Activated CD8-positive, alpha-beta memory T cell treated with anti-CD3 and anti-CD28 coated beads for 4 hours (primary cell): ENCODE measurements at regions not wholly inside any gene's neighbourhood (a gene's known extent, or its start where the extent isn't known, plus 50 kb on each side); places are given as distances from the start of the nearest gene placed in this dataset.

Source experiments
- DNase-seq, 2 donors: peaks; one replicate each; pipeline ENCODE4 v3.0.0-alpha.2; 2020; ENCODE audit warnings: low read depth in 2 of 2

DNA sequence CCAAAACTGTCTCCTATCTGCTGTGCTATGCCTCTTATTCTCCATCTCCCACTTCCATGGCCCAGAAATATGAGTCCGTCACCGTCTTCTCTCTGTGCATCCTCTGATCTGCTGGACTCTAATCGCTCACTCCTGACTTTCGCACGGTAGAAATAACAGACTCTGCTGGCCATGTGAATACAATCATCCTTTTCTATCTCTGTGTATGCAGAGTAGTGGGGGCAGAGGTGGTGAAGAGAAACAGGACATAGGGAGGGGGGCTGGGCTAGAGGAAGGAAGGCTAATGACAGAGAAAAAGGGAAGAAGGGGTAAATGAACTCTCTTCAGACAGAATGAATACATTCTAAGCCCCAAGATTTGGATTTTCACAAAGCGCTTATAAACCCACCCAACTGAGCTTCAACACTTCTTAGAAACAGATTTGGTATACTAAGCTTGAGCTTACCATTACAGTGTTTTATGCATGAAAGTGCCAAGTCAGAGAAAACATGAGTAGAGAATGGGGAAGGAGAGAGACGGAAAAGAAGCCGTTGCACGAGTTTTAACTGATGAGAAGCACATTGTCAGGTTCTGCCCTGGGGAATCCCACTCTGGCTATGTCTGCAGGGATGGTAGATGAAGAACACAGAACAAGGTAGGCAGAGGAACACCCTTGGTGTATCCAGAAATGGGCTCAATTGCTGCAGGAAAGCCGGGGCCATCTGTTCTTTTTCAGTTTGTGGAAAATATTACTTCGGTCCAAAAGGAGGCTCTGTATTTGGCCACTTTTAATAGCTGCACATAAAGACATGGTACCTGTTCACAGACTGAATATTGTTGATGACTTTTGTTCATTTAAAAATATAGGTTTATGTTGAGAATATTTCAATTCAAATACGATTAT, 324.7 kb downstream of the ETS1 start:
- no peak for DNase-seq

DNA sequence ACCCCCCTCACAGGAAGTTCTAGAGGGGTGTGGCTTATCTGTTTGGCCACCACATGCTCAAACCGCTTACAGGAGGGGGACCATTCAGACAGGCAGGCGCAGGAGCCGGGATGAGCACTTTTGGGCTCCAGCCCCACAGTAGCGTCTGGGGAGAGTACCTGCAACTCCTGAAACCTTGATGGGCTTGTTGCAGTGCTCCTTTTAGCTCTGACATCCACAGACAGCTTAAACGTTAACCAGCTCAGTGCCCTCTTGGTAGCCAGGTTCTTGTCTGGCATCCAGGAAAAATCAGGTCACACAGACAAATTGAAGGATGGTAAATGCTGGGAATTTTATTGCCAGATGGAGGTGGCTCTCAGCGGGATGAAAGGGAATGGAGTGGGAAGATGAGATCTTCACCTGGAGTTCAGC, 326.3 kb downstream of the ETS1 start:
- no peak for DNase-seq

GRCh38 chr11:128260398-128260797, 327.0 kb downstream of the ETS1 start:
- DNase-seq: no peak

GRCh38 chr11:128259816-128260215, 327.5 kb downstream of the ETS1 start:
- DNase-seq: no peak

DNA sequence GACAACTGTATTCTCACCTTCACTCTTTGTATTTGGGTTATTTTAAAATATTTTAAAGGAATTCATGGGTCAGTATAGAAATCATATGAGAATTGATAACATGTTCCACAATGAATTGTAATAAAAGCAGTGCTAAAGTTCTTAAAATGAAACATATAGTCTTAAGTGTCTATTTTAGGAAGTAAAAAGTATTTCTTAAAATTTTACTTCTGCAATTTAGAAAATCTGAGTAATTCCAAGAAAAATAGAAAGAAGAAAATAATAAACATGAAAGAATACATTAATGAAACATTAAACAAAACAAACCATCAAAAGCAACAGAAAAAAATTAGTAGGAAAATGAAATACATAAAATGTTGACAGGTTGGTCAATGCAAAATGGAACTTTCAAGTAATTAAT, 332.4 kb downstream of the ETS1 start:
- no peak for DNase-seq

- no peak for DNase-seq
These were observed 336.2 kb downstream of the ETS1 start for GRCh38 chr11:128251140-128251539.

DNA sequence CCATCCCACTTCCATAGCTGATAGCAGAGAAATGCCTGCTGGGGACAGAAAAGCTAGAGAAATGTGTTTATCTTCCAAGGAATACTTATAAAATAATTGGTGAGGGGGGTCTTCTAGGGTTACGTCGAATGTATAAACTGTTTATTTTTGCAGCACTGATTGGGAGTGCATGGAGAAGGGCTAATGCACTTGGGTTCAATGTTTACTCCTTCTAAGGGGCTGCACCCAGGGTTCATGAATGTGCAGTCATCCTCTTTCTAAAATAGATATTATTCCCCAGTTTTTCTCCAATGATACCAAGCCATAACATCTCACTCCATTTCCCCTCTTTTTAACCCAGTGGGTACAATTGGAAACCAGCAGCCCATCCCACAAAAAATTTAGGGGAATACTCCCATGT, 336.9 kb downstream of the ETS1 start:
- DNase-seq: no peak

GRCh38 chr11:128246810-128247594, 340.4 kb downstream of the ETS1 start:
- no peak for DNase-seq

GRCh38 chr11:128246364-128246801, 341.0 kb downstream of the ETS1 start:
- no peak for DNase-seq

DNA sequence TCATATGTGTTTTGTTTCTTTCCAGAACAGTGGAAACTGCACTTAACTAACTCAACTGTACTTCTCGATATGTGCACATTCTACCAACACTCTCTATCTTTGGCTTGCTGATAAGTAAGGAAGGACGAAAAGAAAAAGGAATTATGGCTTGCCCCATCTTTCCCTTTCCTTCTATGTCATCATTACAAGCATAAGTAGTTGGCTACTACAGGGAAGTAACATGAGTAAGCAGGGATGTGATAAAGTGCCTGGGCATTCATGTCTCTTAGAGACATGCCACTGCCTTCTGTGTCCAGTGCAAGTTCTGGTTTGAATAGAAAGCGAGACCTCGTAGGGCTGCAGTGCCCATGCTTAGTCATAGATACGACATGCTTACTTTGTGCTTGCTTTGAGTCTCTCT, 342.5 kb downstream of the ETS1 start:
- no peak for DNase-seq

- DNase-seq: no peak
These were observed 344.9 kb downstream of the ETS1 start for GRCh38 chr11:128242451-128242850.

DNA sequence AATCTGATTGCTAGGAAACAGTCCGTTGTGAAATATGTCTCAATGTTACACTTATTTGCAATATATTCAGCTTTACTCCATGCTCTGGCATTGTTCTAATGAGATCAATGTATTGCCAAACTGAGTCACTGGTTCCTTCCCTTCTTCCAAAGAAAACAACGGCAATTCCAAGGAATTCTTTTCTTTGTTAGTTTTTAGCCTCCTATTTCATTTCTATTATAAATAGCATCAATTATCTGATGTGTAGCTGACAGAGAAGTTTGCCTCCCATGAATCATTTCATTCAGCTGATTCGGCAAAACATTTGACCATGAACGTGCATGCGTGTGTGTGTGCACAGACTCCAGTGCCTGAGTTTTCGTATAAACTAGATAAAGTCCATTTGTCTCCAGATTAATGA, 346.8 kb downstream of the ETS1 start:
- DNase-seq: no peak

DNA sequence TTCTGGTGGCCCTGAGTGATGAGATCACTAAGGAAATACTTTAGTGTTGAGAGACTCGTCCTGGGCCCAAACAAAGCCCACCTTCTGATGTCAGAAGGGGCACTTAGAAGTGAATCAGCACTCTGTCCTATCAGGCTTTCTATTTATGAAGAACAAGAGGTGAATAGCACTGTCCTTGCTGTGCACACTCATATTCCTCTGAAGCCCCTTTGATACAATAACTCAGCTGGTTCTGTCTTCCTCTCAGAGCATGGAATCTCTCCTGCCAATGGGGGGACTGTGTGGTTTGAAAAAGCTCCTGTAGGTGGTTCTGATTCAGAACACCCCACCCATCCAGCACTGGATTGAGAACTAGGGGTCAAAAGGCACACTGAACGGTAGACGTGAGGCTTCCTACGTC, 348.1 kb downstream of the ETS1 start:
- no peak for DNase-seq

GRCh38 chr11:128238521-128239265, 348.7 kb downstream of the ETS1 start:
- DNase-seq: no peak

GRCh38 chr11:128236506-128237498, 350.6 kb downstream of the ETS1 start:
- DNase-seq: no peak

DNA sequence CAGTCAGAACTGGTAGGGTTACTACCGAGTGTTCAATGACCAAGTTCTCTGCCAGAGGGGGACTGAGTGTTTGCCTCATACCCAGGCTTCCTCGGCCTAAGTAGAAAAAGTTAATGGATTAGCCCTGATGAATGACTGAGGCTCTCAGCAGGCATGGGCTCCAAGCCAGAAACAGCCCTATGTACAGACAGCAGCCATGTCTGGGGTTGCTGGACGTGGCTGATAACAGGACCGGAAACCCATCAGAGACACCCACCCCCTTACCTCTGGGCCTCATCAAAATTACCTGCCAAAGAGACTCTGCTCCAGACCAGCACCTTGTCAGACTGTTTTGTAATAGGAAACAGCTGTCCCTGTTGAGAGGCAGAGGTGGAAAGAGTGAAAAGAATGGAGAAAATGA, 351.4 kb downstream of the ETS1 start:
- DNase-seq: no peak

- DNase-seq: no peak
These were observed 351.9 kb downstream of the ETS1 start for GRCh38 chr11:128235426-128235825.

- no peak for DNase-seq
These were observed 353.2 kb downstream of the ETS1 start for GRCh38 chr11:128234143-128234542.

GRCh38 chr11:128232588-128232987, 354.8 kb downstream of the ETS1 start:
- DNase-seq: no peak

GRCh38 chr11:128231845-128232410, 355.4 kb downstream of the ETS1 start:
- DNase-seq: no peak

DNA sequence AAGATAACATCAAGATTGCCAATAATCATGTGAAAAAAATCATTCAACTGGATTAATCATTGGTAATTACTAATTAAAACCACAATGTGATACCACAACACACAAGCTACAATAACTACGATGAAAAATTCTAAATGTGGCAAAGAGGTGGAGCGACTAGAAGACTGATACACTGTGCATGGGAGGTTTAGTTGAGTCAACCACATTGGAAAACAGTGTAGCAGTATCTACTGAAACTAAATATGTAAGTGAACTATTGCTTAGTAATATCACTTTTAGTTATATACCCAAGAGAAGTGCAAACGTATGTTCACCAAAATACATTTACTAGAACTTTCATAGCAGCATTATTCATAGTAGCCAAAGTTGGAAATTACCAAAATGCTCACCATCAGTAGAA, 359.9 kb downstream of the ETS1 start:
- no peak for DNase-seq
